Heart right ventricle (tissue), 16 donors: ENCODE measurements at regions not wholly inside any gene's neighbourhood (a gene's known extent, or its start where the extent isn't known, plus 50 kb on each side); places are given as distances from the start of the nearest gene placed in this dataset.

Experiments used
- ATAC-seq, 8 donors: fragments of 200-7000 bp; cut with Tn5 transposase; one replicate each; pipeline ENCODE4 v1.9.1; 2020; ENCODE audit warnings: mild to moderate bottlenecking in 8 of 8, moderate library complexity in 8 of 8, moderate number of reproducible peaks in 1 of 8
- DNase-seq, 2 donors: peaks; one replicate each; pipeline ENCODE4 v3.0.0-alpha.2; 2020
- H3K27ac ChIP-seq, 10 donors: fragments of 200-600 bp; sonication (generic) in 2 of 10; one replicate each; pipeline versions ENCODE4 v1.5.0 to v1.8.0; 2020 to 2022; ENCODE audit warnings: mild to moderate bottlenecking in 3 of 10
- H3K27me3 ChIP-seq, 7 donors: fragments of 200-600 bp; one replicate each; pipeline ENCODE4 v1.8.0; 2021 to 2022; ENCODE audit warnings: mild to moderate bottlenecking in 2 of 7
- H3K36me3 ChIP-seq, 9 donors: fragments of 200-600 bp; sonication (generic) in 1 of 9; one replicate each; pipeline versions ENCODE4 v1.5.0 to v1.8.0; 2020 to 2022; ENCODE audit warnings: mild to moderate bottlenecking in 2 of 9
- H3K4me1 ChIP-seq, 9 donors: fragments of 200-600 bp; sonication (generic) in 1 of 9; one replicate each; pipeline versions ENCODE4 v1.5.0 to v1.8.0; 2020 to 2022; ENCODE audit warnings: mild to moderate bottlenecking in 4 of 9
- H3K4me3 ChIP-seq, 10 donors: fragments of 200-600 bp; sonication (generic) in 2 of 10; one replicate each; pipeline versions ENCODE4 v1.5.0 to v1.8.0; 2020 to 2022; ENCODE audit warnings: mild to moderate bottlenecking in 7 of 10, moderate library complexity in 2 of 10
- H3K9me3 ChIP-seq, 11 donors: fragments of 200-600 bp in 10 of 11; sonication (generic) in 2 of 11; one replicate each; pipeline versions ENCODE4 v1.5.0 to v1.8.0; 2013 to 2022; ENCODE audit warnings: mild to moderate bottlenecking in 2 of 11, control low read depth in 1 of 11, moderate library complexity in 1 of 11
- WGBS, 2 donors: extraction: QIAGEN DNeasy Blood & Tissue Kit; methylation state at CpG; one replicate each; pipeline ENCODE4 v1.1.7; 2013; ENCODE audit warnings: inconsistent platforms in 1 of 2; 5-methylcytosine and 5-hydroxymethylcytosine counted together
- intact Hi-C, 10 donors: fragments of 100-400 bp; cut with DNase I; formaldehyde crosslinking; loops; one replicate each; pipeline versions ENCODE4 v1.11.1 to v1.14.2; 2022
- TF ChIP-seq, protein P1 (sequence below), 9 donors: fragments of 200-600 bp; sonication (generic) in 2 of 9; IDR thresholded peaks; one replicate each; pipeline versions ENCODE4 v1.5.0 to v1.8.0; 2021 to 2022; ENCODE audit warnings: antibody characterized with exemption in 9 of 9, mild to moderate bottlenecking in 5 of 9, moderate library complexity in 1 of 9
- donor health status: Arrhythmogenic right ventricular cardiomyopathy.
- donor health status: ischemic (EF 13 %, LVEDD 7.1; RV severe dilation, severe dysfunction).
- donor health status: healthy with polysubstance abuse.
- donor health status: DM: no; HTN: yes; CAD: no.
- donor health status: DM: no; HTN: no; CAD: no.
- donor health status: ischemic (EF 25% LVEDD 6.9; RV normal size, moderate dysfunction).
- donor health status: ischemic (EF 25% LVEDD 5.7; RV mildly dilated, moderate dysfunction).
- donor health status: healthy.
- donor health status: DM: yes; HTN: yes; CAD: no.
- donor health status: Ischemic cardiomyopathy.
- donor health status: ischemic (EF 35%, LVEDD 5.7; RV mildly dilated, moderate dysfunction).
- donor health status: nonischemic (EF 11% LVEDD 7.7; RV severe dilation, severe dysfunction).
- donor health status: DM: yes; HTN: yes; CAD: no.
- donor health status: PGD.
- donor health status: ischemic (EF 29% LVEDD 5.4; RV normal size, mild dysfunction).
- donor health status: nonischemic (EF 23%, LVEDD 6.1; RV moderate dilation, normal function).

DNA sequence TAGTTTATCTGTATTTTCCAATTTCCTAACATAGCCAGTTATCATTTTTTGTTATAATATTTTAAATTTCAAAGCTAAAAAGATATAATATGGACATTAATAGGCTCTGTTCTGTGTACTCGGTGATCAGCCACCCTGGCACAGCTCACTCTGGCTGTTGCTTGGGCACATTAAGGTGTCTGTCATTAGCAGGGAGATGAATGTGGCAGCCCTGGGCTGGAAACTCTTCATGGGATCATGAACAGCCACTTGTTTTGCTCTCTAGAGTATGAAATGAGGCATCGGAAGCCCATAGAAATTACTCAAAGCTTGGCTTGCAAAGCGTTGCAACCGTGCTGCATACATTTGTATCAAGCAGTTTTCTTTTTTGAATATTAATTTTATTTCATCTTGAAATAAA lies 233.2 kb downstream of the DACT1 start:
- Histone ChIP-seq H3K27me3 (no peaks in the 10 kb centered on the region), H3K9me3 (no peaks in the 10 kb centered on the region), H3K36me3 (no peaks in the 10 kb centered on the region), H3K27ac (no peak overlapping the region), H3K4me3 (no peak overlapping the region), H3K4me1 (no peaks in the 10 kb centered on the region)
- intact Hi-C loops, result no loop called here
- 93 to 96% methylated on average over 4 of the region's 4 CpGs for WGBS, 2 donors
- TF ChIP-seq, protein P1, sequence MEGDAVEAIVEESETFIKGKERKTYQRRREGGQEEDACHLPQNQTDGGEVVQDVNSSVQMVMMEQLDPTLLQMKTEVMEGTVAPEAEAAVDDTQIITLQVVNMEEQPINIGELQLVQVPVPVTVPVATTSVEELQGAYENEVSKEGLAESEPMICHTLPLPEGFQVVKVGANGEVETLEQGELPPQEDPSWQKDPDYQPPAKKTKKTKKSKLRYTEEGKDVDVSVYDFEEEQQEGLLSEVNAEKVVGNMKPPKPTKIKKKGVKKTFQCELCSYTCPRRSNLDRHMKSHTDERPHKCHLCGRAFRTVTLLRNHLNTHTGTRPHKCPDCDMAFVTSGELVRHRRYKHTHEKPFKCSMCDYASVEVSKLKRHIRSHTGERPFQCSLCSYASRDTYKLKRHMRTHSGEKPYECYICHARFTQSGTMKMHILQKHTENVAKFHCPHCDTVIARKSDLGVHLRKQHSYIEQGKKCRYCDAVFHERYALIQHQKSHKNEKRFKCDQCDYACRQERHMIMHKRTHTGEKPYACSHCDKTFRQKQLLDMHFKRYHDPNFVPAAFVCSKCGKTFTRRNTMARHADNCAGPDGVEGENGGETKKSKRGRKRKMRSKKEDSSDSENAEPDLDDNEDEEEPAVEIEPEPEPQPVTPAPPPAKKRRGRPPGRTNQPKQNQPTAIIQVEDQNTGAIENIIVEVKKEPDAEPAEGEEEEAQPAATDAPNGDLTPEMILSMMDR (IDR thresholded peaks at IDR 0.05), result no peak
- ATAC-seq (no peak), DNase-seq (no peak)

DNA sequence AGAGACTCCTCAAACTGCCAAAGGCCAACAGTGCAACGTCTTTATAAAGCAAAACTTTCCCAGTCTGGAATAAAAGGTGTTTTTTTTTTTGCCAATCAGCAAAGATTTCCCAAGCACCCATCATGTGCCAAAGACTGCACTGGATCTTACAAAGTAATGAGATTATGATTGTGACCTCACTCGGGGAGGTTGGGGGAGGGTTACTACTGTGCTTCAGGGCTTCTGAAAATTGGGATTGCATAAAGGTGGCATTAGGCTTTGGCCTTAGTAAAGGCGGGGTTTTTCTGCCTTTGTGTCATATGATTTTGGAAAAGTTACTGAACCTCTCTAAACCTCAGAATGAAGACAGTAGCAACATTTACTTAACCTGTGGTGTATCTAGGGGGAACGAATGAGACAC lies 233.8 kb downstream of the DACT1 start:
- no peaks in the 10 kb centered on the region for H3K4me1 ChIP-seq
- intact Hi-C loops, result no loop called here
- no peaks in the 10 kb centered on the region for H3K36me3 ChIP-seq
- ATAC-seq, result no peak
- no peak overlapping the region for H3K27ac ChIP-seq
- TF ChIP-seq, protein P1 (IDR thresholded peaks at IDR 0.05), result no peak
- H3K27me3 ChIP-seq, result no peaks in the 10 kb centered on the region
- no peaks in the 10 kb centered on the region for H3K9me3 ChIP-seq
- H3K4me3 ChIP-seq, result no peak overlapping the region
- no peak for DNase-seq
- 71 to 74% methylated on average over 4 of the region's 4 CpGs for WGBS, 2 donors

DNA sequence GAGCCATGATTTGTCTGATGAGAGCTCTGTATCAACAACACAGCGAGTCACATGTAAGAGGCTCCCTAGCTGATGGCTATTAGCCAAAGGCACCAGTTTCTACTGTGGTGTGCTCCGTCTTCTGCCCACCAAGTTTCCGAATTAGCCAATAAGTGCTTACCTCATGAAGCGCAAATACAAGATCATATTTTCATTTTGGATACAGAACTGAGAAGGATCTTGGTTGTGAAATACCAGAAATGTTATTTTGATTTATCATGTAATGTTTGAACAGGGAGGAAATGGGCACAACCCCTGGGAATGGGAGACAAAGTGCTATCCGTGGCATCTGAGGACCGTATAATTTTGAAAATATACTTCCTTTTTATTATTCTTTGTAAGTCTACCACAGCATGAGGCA lies 234.3 kb downstream of the DACT1 start:
- WGBS, 2 donors, result 73 to 82% methylated on average over 6 of the region's 6 CpGs
- TF ChIP-seq, protein P1 (IDR thresholded peaks at IDR 0.05), result no peak
- no peak for ATAC-seq
- H3K9me3 ChIP-seq, result no peaks in the 10 kb centered on the region
- H3K4me1 ChIP-seq, result no peaks in the 10 kb centered on the region
- intact Hi-C loops, result no loop called here
- no peaks in the 10 kb centered on the region for H3K36me3 ChIP-seq
- H3K27me3 ChIP-seq, result no peaks in the 10 kb centered on the region
- H3K4me3 ChIP-seq, result no peak overlapping the region
- H3K27ac ChIP-seq, result no peak overlapping the region
- no peak for DNase-seq

DNA sequence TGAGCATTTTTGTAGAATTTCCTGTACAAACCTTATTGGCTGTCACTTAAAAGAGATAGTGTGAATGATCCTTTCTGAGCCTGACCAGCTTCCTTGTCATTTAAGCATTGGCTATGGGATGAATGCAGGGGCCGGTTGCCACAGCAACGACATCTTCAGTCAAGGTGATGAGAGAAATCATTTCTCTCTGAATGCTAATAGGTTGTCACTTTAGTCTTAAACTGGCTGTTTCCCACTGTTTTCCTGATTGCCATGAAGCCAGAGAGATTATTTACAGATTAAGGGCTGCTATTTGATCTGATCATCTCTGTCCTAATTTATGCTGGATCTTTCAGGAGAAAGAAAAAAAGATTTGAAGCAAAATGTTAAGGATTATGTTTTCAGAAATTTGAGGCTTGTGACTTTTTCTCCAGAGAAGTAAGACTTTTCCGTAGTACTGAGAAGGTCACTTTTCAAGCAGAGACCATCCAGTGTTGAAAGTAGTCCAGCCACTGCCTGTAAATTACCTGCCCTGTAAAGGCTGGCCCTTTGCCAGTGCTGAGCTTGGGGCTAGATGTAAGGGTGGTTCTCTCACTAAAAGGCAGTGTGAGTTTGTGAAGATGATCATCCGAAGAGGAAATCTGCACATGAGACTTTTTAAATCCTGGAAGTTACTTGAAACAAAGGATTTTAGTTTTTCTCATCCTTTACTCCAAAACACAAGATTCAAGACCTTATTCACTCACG lies 235.6 kb downstream of the DACT1 start:
- H3K9me3 ChIP-seq, result no peaks in the 10 kb centered on the region
- no peak for ATAC-seq
- H3K4me1 ChIP-seq, result no peaks in the 10 kb centered on the region
- intact Hi-C loops, result no loop called here
- H3K4me3 ChIP-seq, result no peak overlapping the region
- TF ChIP-seq, protein P1 (IDR thresholded peaks at IDR 0.05), result no peak
- H3K27ac ChIP-seq, result no peak overlapping the region
- H3K27me3 ChIP-seq, result no peaks in the 10 kb centered on the region
- DNase-seq, result no peak
- WGBS, 2 donors, result 74 to 75% methylated on average over 5 of the region's 5 CpGs
- no peaks in the 10 kb centered on the region for H3K36me3 ChIP-seq
